Breast epithelium (tissue), 3 donors: ENCODE measurements at regions not wholly inside any gene's neighbourhood (a gene's known extent, or its start where the extent isn't known, plus 50 kb on each side); places are given as distances from the start of the nearest gene placed in this dataset.

Source experiments
- CTCF ChIP-seq, 3 donors: fragments of 450-650 bp; IDR thresholded peaks; one replicate each; pipeline ENCODE4 v1.5.1; 2016 to 2017; ENCODE audit warnings: antibody characterized with exemption in 3 of 3, mild to moderate bottlenecking in 3 of 3, moderate library complexity in 3 of 3
- POLR2A ChIP-seq: fragments of 450-650 bp; IDR thresholded peaks from one replicate; pipeline ENCODE4 v1.6.1; 2016; ENCODE audit warnings: antibody characterized with exemption, mild to moderate bottlenecking, moderate library complexity

GRCh38 chr18:76142611-76143010 is 352.4 kb downstream of the ZNF516 start:
- no peak for TF ChIP-seq CTCF (IDR thresholded peaks at IDR 0.05)
- TF ChIP-seq POLR2A, result no peak
